ENCODE measurements at regions not wholly inside any gene's neighbourhood (a gene's known extent, or its start where the extent isn't known, plus 50 kb on each side); places are given as distances from the start of the nearest gene placed in this dataset.
"Not testable (repeated sequence)": the region's sequence is repeated elsewhere in the genome, so short reads cannot be mapped to it uniquely, and the experiment has no call there.

DNA sequence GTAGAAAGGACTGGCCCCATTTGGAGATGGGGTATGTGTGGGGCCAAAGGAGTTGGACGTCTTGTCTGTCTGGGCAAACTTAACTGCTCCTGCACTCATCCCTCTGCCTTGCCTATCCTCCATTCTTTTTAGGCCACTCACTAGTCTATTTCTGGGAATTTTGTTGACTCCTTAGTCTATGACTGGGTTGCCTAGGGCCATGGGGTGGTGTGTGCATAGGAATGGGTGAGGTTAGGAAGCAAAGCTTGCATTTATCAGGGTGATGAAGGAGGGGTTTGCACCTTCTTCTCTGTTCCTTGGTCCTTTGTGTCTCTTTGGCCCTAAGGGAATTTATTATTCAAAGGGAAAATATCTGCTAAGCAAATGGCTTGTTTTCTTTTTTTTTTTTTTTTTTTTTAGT is 80.9 kb upstream of the OR9Q1 start:
- Histone ChIP-seq H3K4me3 (no peak overlapping the region), H3K36me3 (no peaks in the 10 kb centered on the region), H3K9me3 (no peaks in the 10 kb centered on the region), H3K4me1 (no peaks in the 10 kb centered on the region), H3K27ac (replicated peaks in 1 of 4) (no peak overlapping the region), H3K27me3 (no peaks in the 10 kb centered on the region)
- intact Hi-C loops (cut with DNase I), result no loop called here
- WGBS, result 83% methylated on average over 1 of the region's 1 CpG
- TF ChIP-seq, protein P1, sequence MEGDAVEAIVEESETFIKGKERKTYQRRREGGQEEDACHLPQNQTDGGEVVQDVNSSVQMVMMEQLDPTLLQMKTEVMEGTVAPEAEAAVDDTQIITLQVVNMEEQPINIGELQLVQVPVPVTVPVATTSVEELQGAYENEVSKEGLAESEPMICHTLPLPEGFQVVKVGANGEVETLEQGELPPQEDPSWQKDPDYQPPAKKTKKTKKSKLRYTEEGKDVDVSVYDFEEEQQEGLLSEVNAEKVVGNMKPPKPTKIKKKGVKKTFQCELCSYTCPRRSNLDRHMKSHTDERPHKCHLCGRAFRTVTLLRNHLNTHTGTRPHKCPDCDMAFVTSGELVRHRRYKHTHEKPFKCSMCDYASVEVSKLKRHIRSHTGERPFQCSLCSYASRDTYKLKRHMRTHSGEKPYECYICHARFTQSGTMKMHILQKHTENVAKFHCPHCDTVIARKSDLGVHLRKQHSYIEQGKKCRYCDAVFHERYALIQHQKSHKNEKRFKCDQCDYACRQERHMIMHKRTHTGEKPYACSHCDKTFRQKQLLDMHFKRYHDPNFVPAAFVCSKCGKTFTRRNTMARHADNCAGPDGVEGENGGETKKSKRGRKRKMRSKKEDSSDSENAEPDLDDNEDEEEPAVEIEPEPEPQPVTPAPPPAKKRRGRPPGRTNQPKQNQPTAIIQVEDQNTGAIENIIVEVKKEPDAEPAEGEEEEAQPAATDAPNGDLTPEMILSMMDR (IDR thresholded peaks at IDR 0.05), result no peak
- TF ChIP-seq POLR2A (IDR thresholded peaks at IDR 0.05; ENCODE audit: low read depth) (no peak), EP300 (IDR thresholded peaks at IDR 0.05) (no peak), POLR2AphosphoS5 (IDR thresholded peaks at IDR 0.05) (no peak)
- DNase-seq (ENCODE audit: extremely low spot score), result no peak

- intact Hi-C loops (cut with DNase I); H3K9me3 ChIP-seq; H3K4me3 ChIP-seq; DNase-seq (ENCODE audit: extremely low spot score); H3K27me3 ChIP-seq; H3K4me1 ChIP-seq; H3K27ac ChIP-seq (replicated peaks in 1 of 4); H3K36me3 ChIP-seq: not testable (repeated sequence)
- 90% methylated on average over 19 of the region's 28 CpGs for WGBS
Measured at GRCh38 chr11:57943766-57944165, 79.9 kb upstream of the OR9Q1 start.

DNA sequence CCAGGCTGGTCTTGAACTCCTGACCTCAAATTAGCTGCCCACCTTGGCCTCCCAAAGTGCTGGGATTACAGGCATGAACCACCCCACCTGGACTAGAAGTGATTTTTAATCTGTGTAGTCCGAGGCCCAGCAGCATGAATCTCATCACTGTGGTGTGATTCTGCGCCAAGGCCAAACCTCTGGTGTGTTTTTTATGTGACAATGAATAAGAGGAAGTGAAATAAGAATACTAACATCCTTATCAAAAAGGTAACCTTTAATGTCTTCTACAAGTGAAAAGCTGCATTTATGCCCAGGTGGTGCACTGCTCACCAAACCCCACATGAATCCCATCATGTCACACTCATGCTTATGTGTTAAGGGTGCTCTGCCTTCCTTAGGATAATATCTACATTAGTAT is 77.1 kb upstream of the OR9Q1 start:
- H3K36me3 ChIP-seq, result no peaks in the 10 kb centered on the region
- TF ChIP-seq EP300 (IDR thresholded peaks at IDR 0.05) (no peak), POLR2AphosphoS5 (IDR thresholded peaks at IDR 0.05) (no peak), POLR2A (IDR thresholded peaks at IDR 0.05; ENCODE audit: low read depth) (no peak)
- TF ChIP-seq, protein P1 (IDR thresholded peaks at IDR 0.05), result no peak
- WGBS, result 67% methylated on average over 2 of the region's 2 CpGs
- DNase-seq (ENCODE audit: extremely low spot score), result peak; percentile 66
- H3K9me3 ChIP-seq, result peaks cover 0 to 4% (median 0%) of the 10 kb centered on the region in 4 donors
- no peak overlapping the region for H3K27ac ChIP-seq (replicated peaks in 1 of 4)
- H3K27me3 ChIP-seq, result no peaks in the 10 kb centered on the region
- intact Hi-C loops (cut with DNase I), result no loop called here
- H3K4me3 ChIP-seq, result no peak overlapping the region
- no peaks in the 10 kb centered on the region for H3K4me1 ChIP-seq

DNA sequence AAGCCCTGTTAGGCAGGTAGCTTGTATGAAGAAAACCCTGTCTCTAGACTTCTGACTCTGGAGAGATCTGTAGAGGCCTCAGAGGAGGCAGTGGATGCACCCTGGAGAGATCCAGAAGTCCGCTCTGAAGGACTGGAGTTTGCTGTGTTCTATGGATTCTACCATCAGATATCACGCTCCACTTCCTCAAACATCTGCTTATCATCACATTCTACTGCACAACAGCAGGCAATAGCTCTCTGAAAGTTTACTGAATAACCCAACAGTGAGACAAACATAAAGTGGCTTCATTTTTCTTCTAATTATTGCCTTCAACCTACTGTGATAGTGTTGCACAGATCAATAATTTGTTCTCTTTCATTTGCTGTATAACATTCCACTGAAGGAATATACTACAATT is 59.0 kb upstream of the OR9Q1 start:
- Histone ChIP-seq H3K27ac (replicated peaks in 1 of 4) (no peak overlapping the region), H3K27me3 (peaks cover 0 to 5% (median 0%) of the 10 kb centered on the region in 4 donors), H3K36me3 (no peaks in the 10 kb centered on the region), H3K4me1 (no peaks in the 10 kb centered on the region), H3K9me3 (no peaks in the 10 kb centered on the region), H3K4me3 (no peak overlapping the region)
- intact Hi-C loops (cut with DNase I), result no loop called here
- WGBS, result 83% methylated on average over 2 of the region's 2 CpGs
- no peak for DNase-seq (ENCODE audit: extremely low spot score)
- TF ChIP-seq POLR2A (IDR thresholded peaks at IDR 0.05; ENCODE audit: low read depth), result no peak
- TF ChIP-seq EP300 (IDR thresholded peaks at IDR 0.05), result no peak
- no peak for TF ChIP-seq POLR2AphosphoS5 (IDR thresholded peaks at IDR 0.05)
- TF ChIP-seq, protein P1 (IDR thresholded peaks at IDR 0.05), result no peak

DNA sequence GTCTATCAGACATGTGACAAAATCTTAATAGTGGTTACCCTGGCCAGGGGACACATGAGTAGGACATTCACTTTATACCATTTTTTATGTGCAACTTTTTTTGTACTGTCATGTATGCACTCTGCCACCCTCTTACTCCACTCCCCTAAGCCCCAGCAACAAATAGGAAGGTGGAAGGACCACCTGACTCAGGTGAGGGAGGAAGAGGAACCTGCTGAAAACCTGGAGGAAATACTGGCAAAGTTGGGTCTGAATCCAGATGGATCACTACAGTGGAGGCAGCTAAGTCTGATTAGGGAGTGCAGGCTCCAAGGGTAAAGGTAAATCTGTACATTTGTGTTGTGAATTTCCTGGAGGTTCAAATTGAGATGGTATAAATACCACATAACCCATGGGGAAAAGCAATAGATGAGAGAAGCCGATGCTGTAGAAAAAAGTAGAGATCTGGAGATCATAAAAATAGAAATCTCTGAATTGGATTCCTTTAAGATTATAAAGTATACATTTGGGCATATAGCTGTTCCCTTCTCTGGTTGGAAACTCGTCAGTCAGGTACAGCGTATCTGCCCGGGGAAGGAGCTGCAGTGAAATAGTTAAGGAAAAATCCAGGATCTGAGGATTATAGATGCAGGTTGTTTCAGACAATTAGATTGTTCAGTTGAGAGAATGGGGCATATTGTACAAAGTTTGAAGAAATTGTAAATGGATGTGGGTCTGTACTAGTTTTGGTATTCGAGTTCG is 52.2 kb upstream of the OR9Q1 start:
- H3K27ac ChIP-seq (replicated peaks in 1 of 4), result no peak overlapping the region
- 70% methylated on average over 6 of the region's 6 CpGs for WGBS
- no peaks in the 10 kb centered on the region for H3K9me3 ChIP-seq
- TF ChIP-seq, protein P1 (IDR thresholded peaks at IDR 0.05), result no peak
- TF ChIP-seq POLR2A (IDR thresholded peaks at IDR 0.05; ENCODE audit: low read depth) (no peak), POLR2AphosphoS5 (IDR thresholded peaks at IDR 0.05) (no peak), EP300 (IDR thresholded peaks at IDR 0.05) (no peak)
- no peak for DNase-seq (ENCODE audit: extremely low spot score)
- no peaks in the 10 kb centered on the region for H3K27me3 ChIP-seq
- H3K4me3 ChIP-seq, result no peak overlapping the region
- H3K36me3 ChIP-seq, result no peaks in the 10 kb centered on the region
- intact Hi-C loops (cut with DNase I), result no loop called here
- H3K4me1 ChIP-seq, result no peaks in the 10 kb centered on the region

Data from esophagus muscularis mucosa (tissue), 4 donors.